ENCODE measurements at regions not wholly inside any gene's neighbourhood (a gene's known extent, or its start where the extent isn't known, plus 50 kb on each side); places are given as distances from the start of the nearest gene placed in this dataset.

GRCh38 chr13:44088411-44088810 lies 208.7 kb downstream of the LACC1 start:
- Histone ChIP-seq H4K20me1 (ENCODE audit: insufficient read depth, low read depth, low read length) (no peaks in the 10 kb centered on the region), H3K4me1 (ENCODE audit: low read length) (no peaks in the 10 kb centered on the region), H3K27ac (ENCODE audit: low read length) (no peak overlapping the region), H3K9me2 (replicated peaks; ENCODE audit: insufficient read depth, low read length) (no peaks in the 10 kb centered on the region), H2AFZ (ENCODE audit: low read length) (no peak overlapping the region), H3K27me3 (ENCODE audit: low read length) (no peaks in the 10 kb centered on the region), H3K4me3 (ENCODE audit: low read length) (no peak overlapping the region), H3K36me3 (ENCODE audit: insufficient read depth, low read length) (no peaks in the 10 kb centered on the region), H3K9me3 (ENCODE audit: low read length) (no peaks in the 10 kb centered on the region), H3K4me2 (ENCODE audit: low read depth, low read length, poor library complexity, severe bottlenecking) (no peak overlapping the region), H3K9ac (ENCODE audit: low read length) (no peak overlapping the region), H3K79me2 (ENCODE audit: low read length) (no peaks in the 10 kb centered on the region)
- DNase-seq = no peak

GRCh38 chr13:44088991-44089413 lies 209.3 kb downstream of the LACC1 start:
- no peaks in the 10 kb centered on the region for H3K9me3 ChIP-seq (ENCODE audit: low read length)
- H3K27me3 ChIP-seq (ENCODE audit: low read length) = peaks cover 3% of the 10 kb centered on the region; the same call in 1 of the 2 replicates
- no peak overlapping the region for H3K4me3 ChIP-seq (ENCODE audit: low read length)
- H3K9me2 ChIP-seq (replicated peaks; ENCODE audit: insufficient read depth, low read length) = no peaks in the 10 kb centered on the region
- no peak for DNase-seq
- H3K27ac ChIP-seq (ENCODE audit: low read length) = no peak overlapping the region
- no peaks in the 10 kb centered on the region for H4K20me1 ChIP-seq (ENCODE audit: insufficient read depth, low read depth, low read length)
- no peak overlapping the region for H3K4me2 ChIP-seq (ENCODE audit: low read depth, low read length, poor library complexity, severe bottlenecking)
- no peaks in the 10 kb centered on the region for H3K4me1 ChIP-seq (ENCODE audit: low read length)
- H3K36me3 ChIP-seq (ENCODE audit: insufficient read depth, low read length) = no peaks in the 10 kb centered on the region
- no peaks in the 10 kb centered on the region for H3K79me2 ChIP-seq (ENCODE audit: low read length)
- no peak overlapping the region for H3K9ac ChIP-seq (ENCODE audit: low read length)
- no peak overlapping the region for H2AFZ ChIP-seq (ENCODE audit: low read length)

GRCh38 chr13:44089452-44089851 lies 209.7 kb downstream of the LACC1 start:
- Histone ChIP-seq H3K4me2 (ENCODE audit: low read depth, low read length, poor library complexity, severe bottlenecking) (no peak overlapping the region), H3K27ac (ENCODE audit: low read length) (no peak overlapping the region), H3K4me1 (ENCODE audit: low read length) (no peaks in the 10 kb centered on the region)

GRCh38 chr13:44092078-44092970 lies 212.6 kb downstream of the LACC1 start:
- no peak overlapping the region for H3K4me2 ChIP-seq (ENCODE audit: low read depth, low read length, poor library complexity, severe bottlenecking)

More at GRCh38 chr13:44089452-44089851, 209.7 kb downstream of the LACC1 start:
- Histone ChIP-seq H4K20me1 (ENCODE audit: insufficient read depth, low read depth, low read length) (no peaks in the 10 kb centered on the region), H3K79me2 (ENCODE audit: low read length) (no peaks in the 10 kb centered on the region), H3K36me3 (ENCODE audit: insufficient read depth, low read length) (no peaks in the 10 kb centered on the region), H3K9ac (ENCODE audit: low read length) (no peak overlapping the region), H3K9me3 (ENCODE audit: low read length) (no peaks in the 10 kb centered on the region), H3K4me3 (ENCODE audit: low read length) (no peak overlapping the region), H2AFZ (ENCODE audit: low read length) (no peak overlapping the region), H3K9me2 (replicated peaks; ENCODE audit: insufficient read depth, low read length) (no peaks in the 10 kb centered on the region), H3K27me3 (ENCODE audit: low read length) (peaks cover 3% of the 10 kb centered on the region; the same call in 1 of the 2 replicates)
- DNase-seq = no peak

GRCh38 chr13:44093607-44094564 lies 214.2 kb downstream of the LACC1 start:
- no peak overlapping the region for H3K27ac ChIP-seq (ENCODE audit: low read length)
- H3K27me3 ChIP-seq (ENCODE audit: low read length) = peaks cover 3% of the 10 kb centered on the region; the same call in 1 of the 2 replicates
- no peak overlapping the region for H3K4me2 ChIP-seq (ENCODE audit: low read depth, low read length, poor library complexity, severe bottlenecking)
- no peak overlapping the region for H2AFZ ChIP-seq (ENCODE audit: low read length)
- H3K79me2 ChIP-seq (ENCODE audit: low read length) = no peaks in the 10 kb centered on the region
- H3K9ac ChIP-seq (ENCODE audit: low read length) = no peak overlapping the region
- H3K9me3 ChIP-seq (ENCODE audit: low read length) = no peaks in the 10 kb centered on the region
- no peaks in the 10 kb centered on the region for H3K36me3 ChIP-seq (ENCODE audit: insufficient read depth, low read length)
- H3K4me1 ChIP-seq (ENCODE audit: low read length) = no peaks in the 10 kb centered on the region
- no peaks in the 10 kb centered on the region for H3K9me2 ChIP-seq (replicated peaks; ENCODE audit: insufficient read depth, low read length)
- H4K20me1 ChIP-seq (ENCODE audit: insufficient read depth, low read depth, low read length) = no peaks in the 10 kb centered on the region
- H3K4me3 ChIP-seq (ENCODE audit: low read length) = no peak overlapping the region
- no peak for DNase-seq

More at GRCh38 chr13:44092078-44092970, 212.6 kb downstream of the LACC1 start:
- Histone ChIP-seq H3K4me3 (ENCODE audit: low read length) (no peak overlapping the region), H3K9me2 (replicated peaks; ENCODE audit: insufficient read depth, low read length) (no peaks in the 10 kb centered on the region), H3K4me1 (ENCODE audit: low read length) (no peaks in the 10 kb centered on the region), H3K27me3 (ENCODE audit: low read length) (peaks cover 3% of the 10 kb centered on the region; the same call in 1 of the 2 replicates), H3K27ac (ENCODE audit: low read length) (no peak overlapping the region), H3K79me2 (ENCODE audit: low read length) (no peaks in the 10 kb centered on the region), H3K9ac (ENCODE audit: low read length) (no peak overlapping the region), H4K20me1 (ENCODE audit: insufficient read depth, low read depth, low read length) (no peaks in the 10 kb centered on the region), H3K9me3 (ENCODE audit: low read length) (no peaks in the 10 kb centered on the region), H3K36me3 (ENCODE audit: insufficient read depth, low read length) (no peaks in the 10 kb centered on the region), H2AFZ (ENCODE audit: low read length) (no peak overlapping the region)
- no peak for DNase-seq

GRCh38 chr13:44096901-44097300 lies 217.2 kb downstream of the LACC1 start:
- peaks cover 3% of the 10 kb centered on the region; the same call in 1 of the 2 replicates for H3K27me3 ChIP-seq (ENCODE audit: low read length)
- H3K36me3 ChIP-seq (ENCODE audit: insufficient read depth, low read length) = no peaks in the 10 kb centered on the region
- H3K9ac ChIP-seq (ENCODE audit: low read length) = no peak overlapping the region
- H4K20me1 ChIP-seq (ENCODE audit: insufficient read depth, low read depth, low read length) = no peaks in the 10 kb centered on the region
- no peaks in the 10 kb centered on the region for H3K79me2 ChIP-seq (ENCODE audit: low read length)
- no peaks in the 10 kb centered on the region for H3K9me3 ChIP-seq (ENCODE audit: low read length)
- no peaks in the 10 kb centered on the region for H3K9me2 ChIP-seq (replicated peaks; ENCODE audit: insufficient read depth, low read length)
- H3K4me2 ChIP-seq (ENCODE audit: low read depth, low read length, poor library complexity, severe bottlenecking) = no peak overlapping the region
- DNase-seq = no peak
- no peak overlapping the region for H3K4me3 ChIP-seq (ENCODE audit: low read length)
- H2AFZ ChIP-seq (ENCODE audit: low read length) = no peak overlapping the region
- H3K4me1 ChIP-seq (ENCODE audit: low read length) = no peaks in the 10 kb centered on the region
- H3K27ac ChIP-seq (ENCODE audit: low read length) = no peak overlapping the region

GRCh38 chr13:44098559-44098958 lies 218.9 kb downstream of the LACC1 start:
- Histone ChIP-seq H3K27ac (ENCODE audit: low read length) (no peak overlapping the region), H3K27me3 (ENCODE audit: low read length) (peaks cover 3% of the 10 kb centered on the region; the same call in 1 of the 2 replicates), H3K9me3 (ENCODE audit: low read length) (no peaks in the 10 kb centered on the region), H3K36me3 (ENCODE audit: insufficient read depth, low read length) (no peaks in the 10 kb centered on the region), H2AFZ (ENCODE audit: low read length) (no peak overlapping the region), H3K4me1 (ENCODE audit: low read length) (no peaks in the 10 kb centered on the region), H3K4me2 (ENCODE audit: low read depth, low read length, poor library complexity, severe bottlenecking) (no peak overlapping the region), H3K9me2 (replicated peaks; ENCODE audit: insufficient read depth, low read length) (no peaks in the 10 kb centered on the region), H4K20me1 (ENCODE audit: insufficient read depth, low read depth, low read length) (no peaks in the 10 kb centered on the region), H3K4me3 (ENCODE audit: low read length) (no peak overlapping the region), H3K79me2 (ENCODE audit: low read length) (no peaks in the 10 kb centered on the region), H3K9ac (ENCODE audit: low read length) (no peak overlapping the region)
- DNase-seq = no peak

Measured in Karpas-422 (cell line).